Esophagus squamous epithelium (tissue), 4 donors: ENCODE measurements at regions not wholly inside any gene's neighbourhood (a gene's known extent, or its start where the extent isn't known, plus 50 kb on each side); places are given as distances from the start of the nearest gene placed in this dataset.

ENCODE experiments used
- POLR2A ChIP-seq, 4 donors: fragments of 450-650 bp; IDR thresholded peaks; one replicate each; pipeline ENCODE4 v1.6.1; 2017; ENCODE audit warnings: antibody characterized with exemption in 4 of 4, mild to moderate bottlenecking in 4 of 4, moderate library complexity in 3 of 4
- TF ChIP-seq, protein P1 (sequence below), 6 experiments: fragments of 450-650 bp in 4 of 6; fragments of 200-600 bp in 2 of 6; sonication (generic) in 2 of 6; IDR thresholded peaks; one replicate each; pipeline ENCODE4 v1.5.1; 2016 to 2019; ENCODE audit warnings: antibody characterized with exemption in 6 of 6, mild to moderate bottlenecking in 4 of 6, moderate library complexity in 4 of 6

GRCh38 chr20:40510622-40511021 lies 178.4 kb downstream of the MAFB start:
- TF ChIP-seq, protein P1, sequence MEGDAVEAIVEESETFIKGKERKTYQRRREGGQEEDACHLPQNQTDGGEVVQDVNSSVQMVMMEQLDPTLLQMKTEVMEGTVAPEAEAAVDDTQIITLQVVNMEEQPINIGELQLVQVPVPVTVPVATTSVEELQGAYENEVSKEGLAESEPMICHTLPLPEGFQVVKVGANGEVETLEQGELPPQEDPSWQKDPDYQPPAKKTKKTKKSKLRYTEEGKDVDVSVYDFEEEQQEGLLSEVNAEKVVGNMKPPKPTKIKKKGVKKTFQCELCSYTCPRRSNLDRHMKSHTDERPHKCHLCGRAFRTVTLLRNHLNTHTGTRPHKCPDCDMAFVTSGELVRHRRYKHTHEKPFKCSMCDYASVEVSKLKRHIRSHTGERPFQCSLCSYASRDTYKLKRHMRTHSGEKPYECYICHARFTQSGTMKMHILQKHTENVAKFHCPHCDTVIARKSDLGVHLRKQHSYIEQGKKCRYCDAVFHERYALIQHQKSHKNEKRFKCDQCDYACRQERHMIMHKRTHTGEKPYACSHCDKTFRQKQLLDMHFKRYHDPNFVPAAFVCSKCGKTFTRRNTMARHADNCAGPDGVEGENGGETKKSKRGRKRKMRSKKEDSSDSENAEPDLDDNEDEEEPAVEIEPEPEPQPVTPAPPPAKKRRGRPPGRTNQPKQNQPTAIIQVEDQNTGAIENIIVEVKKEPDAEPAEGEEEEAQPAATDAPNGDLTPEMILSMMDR (IDR thresholded peaks at IDR 0.05): no peak
- no peak for TF ChIP-seq POLR2A (IDR thresholded peaks at IDR 0.05)
